Glomerular endothelial cell (primary cell): ENCODE measurements at regions not wholly inside any gene's neighbourhood (a gene's known extent, or its start where the extent isn't known, plus 50 kb on each side); places are given as distances from the start of the nearest gene placed in this dataset.

Source experiments
- DNase-seq: peaks from one replicate; pipeline ENCODE4 v3.0.0-alpha.2; 2011; ENCODE audit warnings: low read depth, low spot score; ENCODE audit errors: extremely low read depth

GRCh38 chr5:162301356-162301755, 233.8 kb downstream of the GABRG2 start:
- DNase-seq = no peak

DNA sequence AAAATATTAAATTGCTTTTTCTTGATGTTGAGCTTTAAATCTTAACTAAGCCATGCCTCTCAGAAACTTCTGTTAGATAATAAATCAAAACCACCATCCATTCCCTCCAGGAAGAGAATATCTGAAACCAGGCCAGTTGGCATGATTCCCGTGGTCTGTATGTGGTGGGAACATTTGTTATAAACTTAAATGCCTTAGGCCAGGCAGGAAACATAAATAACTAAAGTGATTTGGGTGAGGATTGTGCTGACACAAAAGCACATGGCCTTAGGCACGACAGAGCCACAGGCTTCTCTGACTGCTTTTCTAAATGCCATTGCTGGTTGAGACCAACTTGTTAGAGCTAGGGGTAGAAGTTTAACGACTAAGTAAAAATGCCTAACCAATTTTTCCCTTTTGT, 255.9 kb downstream of the GABRG2 start:
- DNase-seq = no peak

DNA sequence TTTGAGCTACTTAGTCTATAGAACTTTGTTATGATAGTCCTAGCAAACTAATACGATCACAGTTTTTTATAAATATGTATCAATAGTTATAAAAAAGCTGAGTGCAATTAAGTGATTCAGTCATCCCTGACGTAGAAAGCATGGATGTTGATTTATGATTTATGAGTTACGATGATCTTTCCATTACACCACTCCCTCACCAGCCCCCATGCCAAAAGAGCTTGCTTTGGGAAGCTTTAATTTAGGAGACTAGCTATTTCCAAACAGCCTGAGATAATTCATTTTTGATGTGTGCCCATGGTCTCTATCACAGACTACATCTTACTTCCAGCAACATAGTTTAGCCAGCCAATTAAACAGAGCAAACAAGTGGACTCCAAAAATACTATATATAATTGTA, 256.8 kb downstream of the GABRG2 start:
- DNase-seq = no peak

DNA sequence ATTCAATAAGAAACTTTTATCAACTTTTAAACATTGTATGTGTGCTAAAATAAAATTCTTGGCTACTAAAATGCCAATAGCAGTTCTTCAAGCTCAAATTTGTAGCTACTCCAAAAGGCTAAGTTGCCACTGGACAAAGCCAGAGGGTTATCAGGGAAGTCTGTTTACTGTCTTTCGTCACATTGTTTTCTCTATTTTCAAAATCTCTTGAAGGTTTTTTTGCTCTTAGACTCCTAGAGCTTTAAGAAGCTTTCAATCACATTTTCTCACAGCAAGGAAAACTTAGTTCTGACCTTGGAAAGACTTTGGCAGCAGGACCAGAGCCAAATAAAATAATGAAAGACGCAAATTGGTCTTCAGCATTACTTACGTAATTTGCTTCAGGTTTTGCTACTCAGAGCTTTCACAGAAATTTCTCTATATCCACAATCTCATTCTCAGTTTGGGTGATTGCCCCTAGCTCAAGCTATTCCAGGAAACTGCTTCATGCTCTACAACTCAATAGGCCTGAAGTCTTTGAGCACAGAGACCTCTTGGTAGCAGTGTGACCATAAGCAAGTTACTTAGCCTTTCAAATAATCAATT, 257.7 kb downstream of the GABRG2 start:
- DNase-seq = no peak

DNA sequence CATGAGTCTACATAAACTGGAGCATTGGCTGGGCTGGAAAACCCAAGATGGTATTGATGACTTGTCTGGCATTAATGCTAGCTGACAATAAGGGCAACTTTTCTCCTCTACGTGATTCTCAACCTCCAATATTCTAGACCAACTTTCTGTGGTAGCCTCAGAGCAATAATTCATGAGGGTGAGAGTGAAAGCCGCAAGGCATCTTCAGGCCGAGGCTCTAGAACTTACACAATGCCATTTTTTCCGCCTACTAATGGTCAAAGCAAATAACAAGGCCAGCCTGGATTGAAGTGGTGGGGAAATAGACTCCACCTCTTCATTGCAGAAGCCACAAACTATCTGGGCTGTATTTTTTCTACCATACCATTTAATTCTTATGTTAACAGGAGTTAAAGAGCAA, 267.4 kb downstream of the GABRG2 start:
- no peak for DNase-seq

GRCh38 chr5:162360373-162360931, 292.9 kb downstream of the GABRG2 start:
- DNase-seq = no peak

- DNase-seq = no peak
Observed at GRCh38 chr5:162372256-162372655, 304.7 kb downstream of the GABRG2 start.

- DNase-seq = no peak
Observed at GRCh38 chr5:162377895-162378294, 310.3 kb downstream of the GABRG2 start.

DNA sequence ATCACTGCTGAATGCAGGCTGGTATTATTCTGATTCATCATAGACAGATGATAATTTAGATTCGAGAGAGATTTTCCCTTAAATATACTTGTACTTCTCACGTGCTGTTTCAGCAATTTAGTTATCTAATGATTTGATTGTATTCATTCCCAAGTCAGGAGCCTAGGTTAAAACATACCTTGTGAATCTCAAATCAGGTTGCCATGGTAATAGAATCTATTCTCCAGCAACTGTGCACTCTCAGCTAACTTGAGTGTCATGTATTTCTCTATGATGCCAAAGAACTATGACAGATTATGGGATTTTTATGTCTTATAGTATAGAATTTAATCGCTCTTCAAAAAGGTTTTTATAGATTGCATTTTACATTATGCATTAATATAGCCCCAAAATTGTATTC, 315.3 kb downstream of the GABRG2 start:
- DNase-seq = no peak

- no peak for DNase-seq
Observed at GRCh38 chr5:162384225-162384624, 316.7 kb downstream of the GABRG2 start.

DNA sequence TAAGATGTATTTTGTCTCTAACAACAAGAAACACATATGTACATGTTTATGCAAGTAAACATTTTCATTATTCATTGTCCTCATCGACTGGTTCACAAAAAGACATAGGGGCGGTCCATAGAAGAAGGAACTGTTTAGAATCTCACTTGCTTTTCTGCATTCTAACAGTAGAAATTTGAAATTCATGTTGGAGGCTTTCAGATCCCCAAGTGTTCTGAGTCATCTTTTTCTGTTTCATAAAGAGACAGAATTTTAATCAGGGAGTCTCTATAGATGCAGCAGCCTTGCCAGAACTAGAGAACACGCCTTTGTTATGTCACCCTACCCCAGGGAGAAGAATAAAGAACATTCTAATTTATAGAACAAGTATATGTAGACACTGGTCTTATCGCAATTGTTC, 324.3 kb downstream of the GABRG2 start:
- DNase-seq = no peak

- DNase-seq = no peak
Observed at GRCh38 chr5:162392336-162392735, 324.8 kb downstream of the GABRG2 start.

GRCh38 chr5:162393534-162393933, 326.0 kb downstream of the GABRG2 start:
- DNase-seq = no peak

- DNase-seq = no peak
Observed at GRCh38 chr5:162407614-162408013, 340.0 kb downstream of the GABRG2 start.

DNA sequence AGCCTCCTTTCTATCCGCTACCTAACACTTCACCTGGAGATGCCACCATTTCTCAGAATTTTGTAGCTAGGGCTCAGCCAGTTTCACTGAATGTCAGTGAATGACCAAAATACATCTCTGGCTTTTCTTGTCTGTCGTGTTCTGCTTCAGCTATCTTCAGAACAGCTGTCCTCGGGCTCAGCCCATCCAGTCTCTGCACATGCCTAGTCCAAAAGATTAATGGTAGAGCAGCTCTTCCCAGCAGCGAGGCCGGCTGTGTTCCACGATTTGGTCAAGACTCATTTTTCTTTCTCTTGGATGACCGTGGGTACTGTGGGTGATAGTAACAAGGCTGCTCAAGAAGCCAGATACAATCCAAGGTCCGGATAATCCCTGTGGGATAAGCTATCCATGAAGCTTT, 342.8 kb downstream of the GABRG2 start:
- no peak for DNase-seq

DNA sequence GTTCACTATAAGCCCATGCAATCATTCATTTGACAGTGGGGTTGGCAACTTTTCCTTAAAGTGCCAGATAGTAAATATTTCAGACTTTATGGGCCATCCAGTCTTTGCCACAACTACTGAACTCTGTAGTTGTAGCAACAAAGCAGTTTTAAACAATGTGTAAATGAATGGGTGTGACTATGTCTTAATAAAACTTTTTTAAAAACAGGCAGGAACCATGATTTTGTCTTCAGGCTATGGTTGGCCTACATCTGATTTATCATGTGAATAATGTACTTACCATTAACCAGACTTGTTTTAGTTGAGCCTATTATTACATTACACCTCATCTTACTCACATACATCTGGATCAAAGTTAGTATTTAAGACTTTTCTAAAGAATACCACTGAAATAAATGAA, 361.6 kb downstream of the GABRG2 start:
- DNase-seq = no peak

- DNase-seq = no peak
Observed at GRCh38 chr5:162434281-162434680, 366.7 kb downstream of the GABRG2 start.

- no peak for DNase-seq
Observed at GRCh38 chr5:162436055-162436454, 368.5 kb downstream of the GABRG2 start.

GRCh38 chr5:162444129-162444762, 376.7 kb downstream of the GABRG2 start:
- DNase-seq = no peak

DNA sequence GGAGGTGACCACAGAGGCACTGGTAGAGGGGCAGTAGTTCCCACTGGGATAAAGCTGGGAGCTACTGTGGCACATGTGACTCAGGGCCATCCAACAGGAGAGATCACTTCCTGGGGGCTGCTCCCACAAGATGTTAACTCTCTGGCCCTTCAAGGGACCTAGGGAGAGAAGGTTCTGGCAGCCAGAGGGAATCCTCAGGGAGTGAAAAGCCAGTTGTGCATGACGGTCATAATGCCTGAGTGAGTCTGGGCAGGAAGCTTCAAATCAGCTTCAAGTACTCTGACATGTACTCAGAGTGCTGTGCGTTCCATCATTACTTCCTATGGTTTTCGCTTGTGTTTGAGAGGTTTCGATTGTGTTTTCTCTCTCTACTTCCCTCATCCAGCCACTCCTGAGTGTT, 388.5 kb downstream of the GABRG2 start:
- no peak for DNase-seq

DNA sequence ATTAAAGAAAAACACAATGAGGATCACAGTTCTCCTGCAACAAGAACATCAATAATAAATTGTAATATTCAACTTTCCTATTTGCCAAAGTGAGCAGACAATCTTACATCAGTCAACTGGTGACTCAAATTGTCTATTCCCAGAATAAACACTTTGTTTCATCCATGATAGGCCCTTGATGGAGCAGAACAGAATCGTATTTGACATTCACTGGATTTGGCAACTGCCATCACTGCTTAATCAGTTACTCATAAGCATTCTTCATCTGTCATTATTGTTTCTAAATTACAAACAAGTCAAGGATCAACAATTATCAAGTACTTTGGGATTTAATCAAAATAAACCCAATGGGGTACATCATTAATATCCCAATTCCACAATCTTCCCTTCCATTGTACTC, 398.4 kb downstream of the GABRG2 start:
- DNase-seq = no peak

DNA sequence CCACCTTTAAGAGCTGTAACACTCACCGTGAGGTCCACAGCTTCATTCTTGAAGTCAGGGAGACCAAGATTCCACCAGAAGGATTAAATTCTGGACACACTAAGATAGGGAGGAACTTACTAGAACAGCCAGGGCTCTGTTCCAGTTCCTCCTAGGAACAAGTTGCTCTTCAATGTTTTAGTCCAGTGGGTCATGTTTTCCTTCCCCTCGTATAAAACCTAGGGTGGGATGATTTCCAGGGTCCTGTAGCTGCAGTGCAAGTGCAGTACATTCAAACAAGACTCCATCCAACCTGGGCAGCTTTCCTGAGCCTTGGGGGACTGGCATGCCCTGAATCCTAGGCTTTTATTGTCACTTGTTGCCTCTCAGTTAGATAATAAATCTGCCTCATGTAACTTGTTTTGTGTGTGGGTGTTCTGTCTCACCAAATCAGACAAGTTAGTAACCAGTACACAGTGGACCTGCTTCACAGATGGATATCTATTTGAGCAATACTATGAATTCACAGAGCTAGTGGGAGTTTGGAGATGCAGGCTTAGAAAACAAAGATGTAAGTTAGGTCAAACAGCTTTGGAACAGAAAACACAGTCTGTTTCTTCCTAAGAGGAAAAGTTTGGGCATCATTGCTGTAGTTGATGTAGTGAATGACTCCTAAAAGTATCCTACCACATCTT, 405.6 kb downstream of the GABRG2 start:
- no peak for DNase-seq
